ENCODE measurements at regions not wholly inside any gene's neighbourhood (a gene's known extent, or its start where the extent isn't known, plus 50 kb on each side); places are given as distances from the start of the nearest gene placed in this dataset.
A peak's percentile ranks its signal among the peaks of the same experiment; 100 is the strongest.

GRCh38 chr1:235925016-235925415, 58.3 kb upstream of the LYST start:
- DNase-seq (ENCODE audit: low read depth): no peak

GRCh38 chr1:235923466-235924021, 56.8 kb upstream of the LYST start:
- no peak for DNase-seq (ENCODE audit: low read depth)

- DNase-seq (ENCODE audit: low read depth): no peak
Measured at GRCh38 chr1:235920596-235921375, 54.1 kb upstream of the LYST start.

- no peak for DNase-seq (ENCODE audit: low read depth)
Measured at GRCh38 chr1:235919833-235920441, 53.2 kb upstream of the LYST start.

GRCh38 chr1:235919127-235919832, 52.6 kb upstream of the LYST start:
- no peak for DNase-seq (ENCODE audit: low read depth)

- DNase-seq (ENCODE audit: low read depth): no peak
Measured at GRCh38 chr1:235918465-235918864, 51.8 kb upstream of the LYST start.

GRCh38 chr1:235918032-235918431, 51.3 kb upstream of the LYST start:
- no peak for DNase-seq (ENCODE audit: low read depth)

GRCh38 chr1:235917267-235917811, 50.6 kb upstream of the LYST start:
- DNase-seq (ENCODE audit: low read depth): peak; percentile 21
